ENCODE measurements at regions not wholly inside any gene's neighbourhood (a gene's known extent, or its start where the extent isn't known, plus 50 kb on each side); places are given as distances from the start of the nearest gene placed in this dataset.

- peaks cover 5% of the 10 kb centered on the region for H3K9me3 Mint-ChIP-seq (ENCODE audit: insufficient read depth)
- DNase-seq = no peak
- no peaks in the 10 kb centered on the region for H3K36me3 Mint-ChIP-seq (ENCODE audit: low read depth)
- H3K4me3 Mint-ChIP-seq = no peak overlapping the region
- H3K27me3 Mint-ChIP-seq (ENCODE audit: low read depth) = no peaks in the 10 kb centered on the region
- H3K4me1 Mint-ChIP-seq (ENCODE audit: low read depth) = no peaks in the 10 kb centered on the region
- ChIA-PET POLR2A (no interaction called here), CTCF (no interaction called here)
- no peak for ATAC-seq
- H3K27ac Mint-ChIP-seq = no peak overlapping the region
Measured at GRCh38 chr9:73649552-73649951, 497.9 kb downstream of the ANXA1 start.

- H3K4me3 Mint-ChIP-seq = no peak overlapping the region
- no peaks in the 10 kb centered on the region for H3K4me1 Mint-ChIP-seq (ENCODE audit: low read depth)
- DNase-seq (no peak), ATAC-seq (no peak)
- ChIA-PET POLR2A (no interaction called here), CTCF (no interaction called here)
- H3K27ac Mint-ChIP-seq = no peak overlapping the region
- H3K36me3 Mint-ChIP-seq (ENCODE audit: low read depth) = no peaks in the 10 kb centered on the region
- no peaks in the 10 kb centered on the region for H3K9me3 Mint-ChIP-seq (ENCODE audit: insufficient read depth)
- H3K27me3 Mint-ChIP-seq (ENCODE audit: low read depth) = no peaks in the 10 kb centered on the region
Measured at GRCh38 chr9:73655363-73655762, 503.7 kb downstream of the ANXA1 start.

- DNase-seq (no peak), ATAC-seq (no peak)
- no peak overlapping the region for H3K4me3 Mint-ChIP-seq
- H3K36me3 Mint-ChIP-seq (ENCODE audit: low read depth) = no peaks in the 10 kb centered on the region
- no peaks in the 10 kb centered on the region for H3K9me3 Mint-ChIP-seq (ENCODE audit: insufficient read depth)
- H3K27ac Mint-ChIP-seq = no peak overlapping the region
- POLR2A ChIA-PET = no interaction called here
- no peaks in the 10 kb centered on the region for H3K27me3 Mint-ChIP-seq (ENCODE audit: low read depth)
- CTCF ChIA-PET = no interaction called here
- no peaks in the 10 kb centered on the region for H3K4me1 Mint-ChIP-seq (ENCODE audit: low read depth)
Measured at GRCh38 chr9:73655831-73656230, 504.2 kb downstream of the ANXA1 start.

GRCh38 chr9:73665253-73665652 lies 513.6 kb downstream of the ANXA1 start:
- no peak for ATAC-seq
- DNase-seq = no peak
- POLR2A ChIA-PET = no interaction called here
- Mint-ChIP-seq H3K36me3 (ENCODE audit: low read depth) (no peaks in the 10 kb centered on the region), H3K27ac (no peak overlapping the region), H3K4me1 (ENCODE audit: low read depth) (no peaks in the 10 kb centered on the region), H3K4me3 (no peak overlapping the region), H3K27me3 (ENCODE audit: low read depth) (no peaks in the 10 kb centered on the region), H3K9me3 (ENCODE audit: insufficient read depth) (no peaks in the 10 kb centered on the region)
- CTCF ChIA-PET = no interaction called here

- no peak for ATAC-seq
- POLR2A ChIA-PET = no interaction called here
- Mint-ChIP-seq H3K27ac (no peak overlapping the region), H3K27me3 (ENCODE audit: low read depth) (no peaks in the 10 kb centered on the region), H3K4me3 (no peak overlapping the region), H3K9me3 (ENCODE audit: insufficient read depth) (no peaks in the 10 kb centered on the region), H3K4me1 (ENCODE audit: low read depth) (no peaks in the 10 kb centered on the region), H3K36me3 (ENCODE audit: low read depth) (no peaks in the 10 kb centered on the region)
- no peak for DNase-seq
- CTCF ChIA-PET = no interaction called here
Measured at GRCh38 chr9:73667749-73668148, 516.1 kb downstream of the ANXA1 start.

- no peak for ATAC-seq
- no peaks in the 10 kb centered on the region for H3K4me1 Mint-ChIP-seq (ENCODE audit: low read depth)
- CTCF ChIA-PET = no interaction called here
- H3K9me3 Mint-ChIP-seq (ENCODE audit: insufficient read depth) = no peaks in the 10 kb centered on the region
- DNase-seq = no peak
- POLR2A ChIA-PET = no interaction called here
- no peak overlapping the region for H3K27ac Mint-ChIP-seq
- H3K27me3 Mint-ChIP-seq (ENCODE audit: low read depth) = no peaks in the 10 kb centered on the region
- no peak overlapping the region for H3K4me3 Mint-ChIP-seq
- H3K36me3 Mint-ChIP-seq (ENCODE audit: low read depth) = no peaks in the 10 kb centered on the region
Measured at GRCh38 chr9:73680831-73681230, 529.2 kb downstream of the ANXA1 start.

- no peak overlapping the region for H3K4me3 Mint-ChIP-seq
- no peaks in the 10 kb centered on the region for H3K27me3 Mint-ChIP-seq (ENCODE audit: low read depth)
- no peaks in the 10 kb centered on the region for H3K9me3 Mint-ChIP-seq (ENCODE audit: insufficient read depth)
- H3K36me3 Mint-ChIP-seq (ENCODE audit: low read depth) = no peaks in the 10 kb centered on the region
- CTCF ChIA-PET = interaction anchor here (1.1 kb wide), 1 partner anchor 889 kb away, joined by 3 read pairs; no protein-coding TSS in a partner anchor
- POLR2A ChIA-PET = no interaction called here
- H3K27ac Mint-ChIP-seq = no peak overlapping the region
- no peaks in the 10 kb centered on the region for H3K4me1 Mint-ChIP-seq (ENCODE audit: low read depth)
- DNase-seq (no peak), ATAC-seq (no peak)
Measured at GRCh38 chr9:73682789-73683188, 531.1 kb downstream of the ANXA1 start.

GRCh38 chr9:73683862-73684591 lies 532.4 kb downstream of the ANXA1 start:
- DNase-seq (no peak), ATAC-seq (no peak)
- CTCF ChIA-PET = interaction anchor here (0.9 to 1.5 kb wide), 5 partner anchors 593 to 960 kb away, joined by 3 to 6 read pairs (median 3); no protein-coding TSS in a partner anchor
- H3K27me3 Mint-ChIP-seq (ENCODE audit: low read depth) = no peaks in the 10 kb centered on the region
- H3K4me1 Mint-ChIP-seq (ENCODE audit: low read depth) = no peaks in the 10 kb centered on the region
- H3K27ac Mint-ChIP-seq = no peak overlapping the region
- no peak overlapping the region for H3K4me3 Mint-ChIP-seq
- POLR2A ChIA-PET = no interaction called here
- H3K36me3 Mint-ChIP-seq (ENCODE audit: low read depth) = no peaks in the 10 kb centered on the region
- H3K9me3 Mint-ChIP-seq (ENCODE audit: insufficient read depth) = no peaks in the 10 kb centered on the region

- H3K4me1 Mint-ChIP-seq (ENCODE audit: low read depth) = no peaks in the 10 kb centered on the region
- H3K4me3 Mint-ChIP-seq = no peak overlapping the region
- DNase-seq (no peak), ATAC-seq (no peak)
- H3K36me3 Mint-ChIP-seq (ENCODE audit: low read depth) = no peaks in the 10 kb centered on the region
- no peaks in the 10 kb centered on the region for H3K9me3 Mint-ChIP-seq (ENCODE audit: insufficient read depth)
- ChIA-PET CTCF (interaction anchor here (0.9 to 1.5 kb wide), 3 partner anchors 593 to 959 kb away, joined by 3 to 6 read pairs (median 4); no protein-coding TSS in a partner anchor), POLR2A (no interaction called here)
- no peak overlapping the region for H3K27ac Mint-ChIP-seq
- H3K27me3 Mint-ChIP-seq (ENCODE audit: low read depth) = no peaks in the 10 kb centered on the region
Measured at GRCh38 chr9:73684601-73685000, 532.9 kb downstream of the ANXA1 start.

GRCh38 chr9:73685786-73686185 lies 534.1 kb downstream of the ANXA1 start:
- CTCF ChIA-PET = no interaction called here
- POLR2A ChIA-PET = no interaction called here
- no peaks in the 10 kb centered on the region for H3K36me3 Mint-ChIP-seq (ENCODE audit: low read depth)
- no peak for ATAC-seq
- no peak overlapping the region for H3K27ac Mint-ChIP-seq
- no peak overlapping the region for H3K4me3 Mint-ChIP-seq
- DNase-seq = no peak
- no peaks in the 10 kb centered on the region for H3K9me3 Mint-ChIP-seq (ENCODE audit: insufficient read depth)
- no peaks in the 10 kb centered on the region for H3K27me3 Mint-ChIP-seq (ENCODE audit: low read depth)
- no peaks in the 10 kb centered on the region for H3K4me1 Mint-ChIP-seq (ENCODE audit: low read depth)

- no peak overlapping the region for H3K4me3 Mint-ChIP-seq
- no peaks in the 10 kb centered on the region for H3K36me3 Mint-ChIP-seq (ENCODE audit: low read depth)
- ChIA-PET POLR2A (no interaction called here), CTCF (no interaction called here)
- no peaks in the 10 kb centered on the region for H3K27me3 Mint-ChIP-seq (ENCODE audit: low read depth)
- H3K27ac Mint-ChIP-seq = no peak overlapping the region
- H3K9me3 Mint-ChIP-seq (ENCODE audit: insufficient read depth) = no peaks in the 10 kb centered on the region
- DNase-seq (no peak), ATAC-seq (no peak)
- H3K4me1 Mint-ChIP-seq (ENCODE audit: low read depth) = no peaks in the 10 kb centered on the region
Measured at GRCh38 chr9:73689051-73689870, 537.6 kb downstream of the ANXA1 start.

- Mint-ChIP-seq H3K9me3 (ENCODE audit: insufficient read depth) (no peaks in the 10 kb centered on the region), H3K27ac (no peak overlapping the region), H3K4me3 (no peak overlapping the region), H3K27me3 (ENCODE audit: low read depth) (no peaks in the 10 kb centered on the region), H3K4me1 (ENCODE audit: low read depth) (no peaks in the 10 kb centered on the region), H3K36me3 (ENCODE audit: low read depth) (no peaks in the 10 kb centered on the region)
- ATAC-seq = no peak
- ChIA-PET POLR2A (interaction anchor here (0.6 kb wide), 1 partner anchor 1607 kb away, joined by 4 read pairs; no protein-coding TSS in a partner anchor), CTCF (no interaction called here)
- DNase-seq = no peak
Measured at GRCh38 chr9:73701415-73702057, 549.9 kb downstream of the ANXA1 start.
